Mesodermal cell (in vitro differentiated cells): ENCODE measurements at regions not wholly inside any gene's neighbourhood (a gene's known extent, or its start where the extent isn't known, plus 50 kb on each side); places are given as distances from the start of the nearest gene placed in this dataset.

ENCODE experiments used
- H3K27ac ChIP-seq: 2 replicates; pipeline ENCODE4 v1.7.0; 2013; ENCODE audit warnings: mild to moderate bottlenecking, low read depth, low read length, moderate library complexity; ENCODE audit not compliant: severe bottlenecking
- H3K36me3 ChIP-seq: 2 replicates; pipeline ENCODE4 v1.7.1; 2013; ENCODE audit warnings: mild to moderate bottlenecking, low read length, moderate library complexity; ENCODE audit not compliant: control insufficient read depth, insufficient read depth
- H3K4me1 ChIP-seq: one replicate; pipeline ENCODE4 v1.7.1; 2013; ENCODE audit warnings: mild to moderate bottlenecking, low read length; ENCODE audit not compliant: insufficient read depth, control insufficient read depth, poor library complexity, severe bottlenecking
- H3K4me3 ChIP-seq: 2 replicates; pipeline ENCODE4 v1.7.0; 2013; ENCODE audit warnings: low read length, control low read depth, mild to moderate bottlenecking; ENCODE audit not compliant: insufficient read depth, poor library complexity, severe bottlenecking; ENCODE audit errors: extremely low read depth
- H3K9me3 ChIP-seq: 2 replicates; pipeline ENCODE4 v1.7.1; 2013; ENCODE audit warnings: mild to moderate bottlenecking, low read length, moderate library complexity; ENCODE audit not compliant: control insufficient read depth
- WGBS, 2 experiments: methylation state at CpG; one replicate each; pipeline ENCODE4 v1.1.5; 2013; ENCODE audit warnings: missing lambda C conversion rate in 2 of 2; ENCODE audit not compliant: insufficient coverage in 2 of 2; 5-methylcytosine and 5-hydroxymethylcytosine counted together

DNA sequence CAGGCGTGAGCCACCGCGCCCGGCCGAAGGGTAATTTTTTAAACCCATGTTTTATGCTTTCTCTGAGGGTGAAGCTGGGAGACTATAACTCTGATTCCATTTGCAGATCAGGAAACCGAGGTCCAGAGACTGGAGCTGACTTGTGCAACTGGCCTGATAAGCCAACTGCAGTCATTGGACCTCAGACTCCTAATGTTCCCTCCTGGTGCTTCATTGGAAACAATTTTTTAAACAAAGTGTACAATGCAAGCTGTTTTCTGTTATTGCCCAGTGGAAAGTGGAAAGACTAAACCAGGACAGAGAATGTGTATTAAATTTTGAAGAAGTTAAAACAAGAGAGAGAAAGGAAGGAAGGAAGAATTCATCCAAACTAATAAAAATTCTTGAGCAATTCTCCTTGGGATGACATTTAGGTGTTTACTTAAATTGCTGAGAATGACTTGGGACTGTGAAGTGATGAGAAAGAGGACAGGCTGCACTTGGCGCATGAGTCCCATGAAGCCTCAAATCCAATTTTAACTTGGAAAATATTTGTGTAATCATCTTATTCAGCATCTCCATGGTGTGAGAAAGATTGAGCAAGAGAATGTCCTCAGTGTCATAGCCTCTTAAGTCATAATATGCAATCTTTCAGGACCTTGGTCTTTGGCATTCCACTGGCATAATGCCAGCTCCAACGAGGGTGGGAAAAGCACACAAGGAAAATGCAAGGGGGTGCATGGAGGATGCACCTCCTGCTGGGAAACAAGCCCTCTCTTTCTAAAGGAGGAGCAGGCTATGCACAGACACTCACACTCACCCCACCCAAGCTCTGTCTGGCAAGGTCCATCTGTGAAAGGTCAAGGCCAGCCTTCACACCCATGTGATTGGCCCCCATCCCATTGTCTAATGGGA is 342.0 kb downstream of the SIPA1L2 start:
- H3K9me3 ChIP-seq = no peaks in the 10 kb centered on the region
- 81 to 88% methylated on average over 2 of the region's 8 CpGs for whole genome bisulfite sequencing, 2 experiments
- no peaks in the 10 kb centered on the region for H3K4me1 ChIP-seq
- H3K27ac ChIP-seq = no peak overlapping the region
- H3K36me3 ChIP-seq = no peaks in the 10 kb centered on the region
- H3K4me3 ChIP-seq = no peak overlapping the region

DNA sequence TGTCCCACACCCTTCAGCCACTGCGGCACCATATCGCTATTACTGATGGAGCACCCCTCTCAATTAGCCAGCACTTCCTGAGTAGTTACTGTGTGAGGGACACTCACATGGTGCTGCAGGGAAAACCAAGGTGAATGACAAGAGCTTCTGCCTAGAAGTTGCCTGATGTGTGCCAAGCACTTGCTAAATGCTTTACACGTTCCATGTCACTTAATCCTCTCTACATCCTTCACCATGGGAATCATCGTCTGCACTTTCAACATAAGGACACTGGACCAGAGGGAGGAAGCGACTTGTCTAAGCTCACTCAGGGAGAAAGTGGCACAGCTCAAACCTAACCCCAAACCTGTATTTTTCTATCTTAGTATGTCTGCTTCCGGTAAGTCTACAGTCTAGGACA is 344.8 kb downstream of the SIPA1L2 start:
- H3K4me1 ChIP-seq = no peaks in the 10 kb centered on the region
- no peak overlapping the region for H3K27ac ChIP-seq
- WGBS, 2 experiments = 90 to 100% methylated on average over 3 to 4 of the region's 6 CpGs
- H3K4me3 ChIP-seq = no peak overlapping the region
- no peaks in the 10 kb centered on the region for H3K36me3 ChIP-seq
- H3K9me3 ChIP-seq = no peaks in the 10 kb centered on the region

DNA sequence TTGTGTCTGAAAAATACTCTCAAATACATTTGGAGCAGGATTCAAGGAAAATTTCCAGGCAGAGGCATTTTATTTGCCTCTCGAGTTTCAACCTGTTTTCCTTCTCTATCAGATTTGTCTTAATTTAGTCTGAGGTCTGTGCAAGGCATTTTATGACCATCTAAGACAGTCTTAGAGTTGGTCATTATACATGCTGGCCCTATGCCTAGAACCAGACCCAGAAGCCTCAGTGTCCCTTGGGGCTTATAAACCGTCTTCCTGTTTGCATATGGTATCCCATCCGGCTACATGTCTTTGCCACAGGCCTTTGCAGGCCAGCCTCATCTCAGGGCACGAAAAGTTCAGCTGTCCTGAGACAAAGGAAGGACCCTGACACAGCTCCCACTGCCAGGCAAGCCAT is 346.1 kb downstream of the SIPA1L2 start:
- H3K4me1 ChIP-seq = peaks cover 3% of the 10 kb centered on the region
- whole genome bisulfite sequencing, 2 experiments = 66 to 94% methylated on average over 2 to 3 of the region's 4 CpGs
- H3K27ac ChIP-seq = no peak overlapping the region

DNA sequence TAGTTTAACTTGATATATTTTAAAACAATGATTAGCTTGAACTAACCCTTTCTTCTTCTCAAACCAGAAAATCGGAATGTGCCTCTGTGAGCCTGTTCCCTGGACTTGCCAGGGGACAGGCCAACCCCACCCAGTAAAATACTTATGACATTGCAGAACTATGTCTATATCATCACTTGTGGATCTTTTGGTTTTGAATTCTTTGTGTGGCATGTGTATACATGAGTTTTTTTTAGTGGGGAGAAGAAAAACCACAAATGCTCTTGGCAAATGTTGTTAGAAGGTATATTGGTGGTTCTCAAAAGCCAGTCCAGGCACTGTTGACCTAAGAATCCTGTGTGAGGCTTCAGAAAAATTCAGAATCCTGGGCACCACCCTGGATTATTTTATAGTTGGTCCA is 347.4 kb downstream of the SIPA1L2 start:
- H3K4me3 ChIP-seq = no peak overlapping the region
- WGBS, 2 experiments = no CpG with 5 or more reads among the region's 1 CpG
- no peak overlapping the region for H3K27ac ChIP-seq
- H3K36me3 ChIP-seq = no peaks in the 10 kb centered on the region
- H3K4me1 ChIP-seq = peaks cover 3% of the 10 kb centered on the region
- H3K9me3 ChIP-seq = no peaks in the 10 kb centered on the region

More for the DNA sequence above, 346.1 kb downstream of the SIPA1L2 start:
- Histone ChIP-seq H3K9me3 (no peaks in the 10 kb centered on the region), H3K36me3 (no peaks in the 10 kb centered on the region), H3K4me3 (no peak overlapping the region)

DNA sequence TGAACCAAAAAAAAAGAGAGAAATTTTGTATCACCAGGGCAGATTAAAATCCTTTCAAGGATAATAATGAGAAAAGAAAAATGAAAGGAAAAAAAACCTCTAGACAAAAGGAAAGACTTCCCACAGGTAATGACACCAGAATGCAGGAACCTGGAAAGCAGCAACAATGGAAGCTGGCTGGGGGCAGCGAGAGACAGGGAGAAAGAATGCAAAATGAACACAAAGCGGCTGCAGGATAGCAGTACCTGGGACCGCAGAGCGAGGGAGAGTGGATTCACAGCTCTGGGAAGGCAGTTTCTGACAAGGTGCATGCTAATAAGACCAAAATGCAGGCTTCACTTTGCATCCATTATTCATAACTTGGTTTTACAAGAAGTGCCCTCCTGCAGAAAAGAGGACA is 349.0 kb downstream of the SIPA1L2 start:
- Histone ChIP-seq H3K27ac (no peak overlapping the region), H3K4me3 (no peak overlapping the region), H3K9me3 (no peaks in the 10 kb centered on the region), H3K4me1 (peaks cover 3% of the 10 kb centered on the region), H3K36me3 (no peaks in the 10 kb centered on the region)
- 33 to 52% methylated on average over 3 to 4 of the region's 4 CpGs for whole genome bisulfite sequencing, 2 experiments

DNA sequence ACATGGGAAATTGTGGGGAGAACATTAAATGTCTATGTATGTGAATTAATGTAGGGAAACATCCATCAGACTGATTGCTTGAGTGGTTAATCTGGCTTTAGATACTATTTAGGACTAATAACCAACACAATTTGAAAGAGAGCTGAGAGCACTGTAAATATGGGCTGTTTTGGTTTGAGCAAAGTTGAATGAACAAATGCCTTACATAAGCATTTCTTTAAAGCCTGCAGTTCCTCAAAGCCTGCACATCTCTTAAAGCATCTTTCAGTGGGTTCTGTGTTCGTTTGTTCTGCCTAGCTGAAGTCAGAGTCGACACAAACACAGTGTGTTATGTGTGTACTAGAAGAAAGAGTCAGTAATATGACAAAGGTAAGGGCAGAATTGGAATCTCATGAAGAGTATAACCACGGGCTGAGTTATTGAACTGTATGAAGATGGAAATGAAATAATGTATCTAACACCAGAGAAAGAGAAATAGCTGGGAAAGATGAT is 350.0 kb downstream of the SIPA1L2 start:
- 77 to 86% methylated on average over 1 to 2 of the region's 3 CpGs for WGBS, 2 experiments
- Histone ChIP-seq H3K27ac (no peak overlapping the region), H3K4me1 (peaks cover 3% of the 10 kb centered on the region), H3K36me3 (no peaks in the 10 kb centered on the region), H3K4me3 (no peak overlapping the region), H3K9me3 (no peaks in the 10 kb centered on the region)

DNA sequence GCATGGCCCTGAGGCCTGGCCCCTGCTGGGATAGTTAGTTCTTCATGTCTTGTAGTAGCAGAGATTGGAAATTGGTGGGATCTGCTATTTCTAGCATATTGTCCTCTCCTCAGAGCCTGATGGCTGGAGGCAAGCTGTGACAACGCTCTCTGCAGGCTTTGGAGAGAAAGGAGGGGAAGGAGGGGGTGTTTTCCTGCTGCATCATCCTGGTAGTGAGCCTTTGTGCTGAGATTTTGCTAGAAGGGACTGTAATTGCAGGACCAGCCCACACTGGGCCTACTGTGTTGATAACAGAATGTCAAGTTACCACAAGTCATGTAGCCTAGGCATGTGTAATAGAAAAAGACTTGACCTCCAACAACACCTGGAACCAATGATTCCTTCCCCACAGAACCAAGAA is 351.0 kb downstream of the SIPA1L2 start:
- H3K27ac ChIP-seq = no peak overlapping the region
- no peaks in the 10 kb centered on the region for H3K36me3 ChIP-seq
- WGBS, 2 experiments = 40 to 83% methylated on average over 1 of the region's 1 CpG
- no peak overlapping the region for H3K4me3 ChIP-seq
- H3K4me1 ChIP-seq = peaks cover 3% of the 10 kb centered on the region
- H3K9me3 ChIP-seq = no peaks in the 10 kb centered on the region

DNA sequence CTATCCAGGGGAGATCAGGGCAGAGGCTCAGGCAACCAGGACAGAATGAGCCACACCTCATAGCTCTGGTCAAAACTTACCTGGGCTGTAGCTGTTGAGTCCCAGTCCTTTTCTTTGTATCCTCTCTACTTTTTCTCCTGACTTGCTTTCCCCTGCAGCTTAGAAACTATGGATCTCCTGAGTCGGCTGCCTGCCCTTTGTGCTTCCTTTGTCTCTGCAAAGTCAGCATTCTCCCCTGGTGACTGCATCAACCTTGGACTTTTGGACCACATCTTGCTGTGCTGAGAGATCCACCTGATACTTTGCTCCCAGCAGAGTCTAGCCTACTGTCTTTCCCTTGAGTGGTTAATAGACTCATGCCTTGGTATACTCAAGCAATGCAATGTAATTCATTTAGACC is 353.3 kb downstream of the SIPA1L2 start:
- no peaks in the 10 kb centered on the region for H3K36me3 ChIP-seq
- no peaks in the 10 kb centered on the region for H3K9me3 ChIP-seq
- H3K4me1 ChIP-seq = peaks cover 3% of the 10 kb centered on the region
- WGBS, 2 experiments = 73 to 100% methylated on average over 1 of the region's 1 CpG
- H3K27ac ChIP-seq = no peak overlapping the region
- no peak overlapping the region for H3K4me3 ChIP-seq

DNA sequence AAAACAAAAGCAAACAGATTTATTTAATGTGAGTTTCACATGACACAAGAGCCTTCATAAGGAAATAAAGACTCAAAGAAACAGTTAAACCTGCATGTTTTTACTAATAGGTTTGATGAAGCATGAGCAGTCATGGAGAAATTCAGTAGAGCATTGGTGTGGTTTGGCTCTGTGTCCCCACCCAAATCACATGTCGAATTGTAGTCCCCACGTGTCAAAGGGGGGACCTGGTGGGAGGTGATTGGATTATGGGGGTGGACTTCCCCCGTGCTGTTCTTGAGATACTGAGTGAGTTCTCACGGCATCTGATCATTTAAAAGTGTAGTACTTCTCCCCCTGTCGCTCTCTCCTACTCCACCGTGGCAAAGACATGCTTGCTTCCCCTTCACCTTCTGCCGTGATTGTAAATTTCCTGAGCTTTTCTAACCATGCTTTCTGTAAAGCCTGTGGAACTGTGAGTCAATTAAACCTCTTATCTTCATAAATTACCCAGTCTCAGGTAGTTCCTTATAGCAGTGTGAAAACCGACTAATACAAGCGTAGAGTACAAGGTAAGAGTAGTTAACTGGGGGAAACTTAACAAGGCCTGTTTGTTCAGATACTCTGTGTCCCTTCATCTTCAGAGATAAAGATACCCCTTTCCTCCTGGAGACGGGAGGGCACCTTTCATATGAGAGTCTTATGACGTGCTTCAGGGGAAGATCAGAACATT is 354.8 kb downstream of the SIPA1L2 start:
- WGBS, 2 experiments = 84 to 94% methylated on average over 6 to 7 of the region's 11 CpGs
- H3K4me1 ChIP-seq = peaks cover 3% of the 10 kb centered on the region
- no peaks in the 10 kb centered on the region for H3K36me3 ChIP-seq
- H3K4me3 ChIP-seq = no peak overlapping the region
- no peak overlapping the region for H3K27ac ChIP-seq
- H3K9me3 ChIP-seq = no peaks in the 10 kb centered on the region

DNA sequence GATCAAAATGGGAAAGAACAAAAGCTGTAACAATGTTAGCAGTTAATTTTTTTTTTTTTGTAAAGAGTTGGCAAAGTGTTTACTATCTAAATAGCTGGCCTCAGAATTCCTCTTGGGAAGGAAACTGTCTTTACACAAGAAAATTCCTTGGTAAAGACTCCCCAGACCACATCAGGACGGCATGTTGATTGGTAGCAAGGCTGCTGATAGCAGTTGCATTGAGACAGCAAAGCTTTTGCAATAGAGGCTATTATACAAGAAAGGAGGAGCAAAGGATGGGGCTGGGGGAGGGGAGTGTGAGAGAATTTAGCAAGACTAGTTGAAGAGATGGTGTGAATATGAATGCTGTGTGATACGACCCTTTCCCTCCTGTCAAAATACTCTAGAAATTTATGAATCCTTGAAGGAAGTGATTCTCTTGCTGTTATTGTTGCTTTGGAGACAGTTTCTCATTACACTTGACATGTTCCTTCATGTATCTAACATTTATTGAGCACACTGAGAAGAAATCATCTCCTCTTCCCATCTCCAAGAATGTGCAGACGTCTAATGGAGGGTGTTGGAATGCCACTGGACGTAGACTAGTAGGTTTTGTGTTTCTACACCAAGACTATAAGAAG is 355.6 kb downstream of the SIPA1L2 start:
- Histone ChIP-seq H3K4me1 (no peaks in the 10 kb centered on the region), H3K36me3 (no peaks in the 10 kb centered on the region), H3K27ac (no peak overlapping the region), H3K9me3 (no peaks in the 10 kb centered on the region), H3K4me3 (no peak overlapping the region)
- WGBS, 2 experiments = 67% methylated on average over 1 of the region's 4 CpGs; no CpG with 5 or more reads in 1 of the 2 experiments
